ENCODE measurements at regions not wholly inside any gene's neighbourhood (a gene's known extent, or its start where the extent isn't known, plus 50 kb on each side); places are given as distances from the start of the nearest gene placed in this dataset.

- Histone ChIP-seq H3K9me3 (replicated peaks) (no peaks in the 10 kb centered on the region), H3K27ac (no peak overlapping the region), H3K4me1 (replicated peaks) (peaks cover 9% of the 10 kb centered on the region), H3K36me3 (no peaks in the 10 kb centered on the region), H3K27me3 (replicated peaks) (no peaks in the 10 kb centered on the region), H3K4me3 (no peak overlapping the region)
- DNase-seq (ENCODE audit: low read depth in 1 of 2, low spot score in 2 of 2), result no peak
Measured at GRCh38 chr9:85417674-85418073, 324.1 kb downstream of the AGTPBP1 start.

- no peak for DNase-seq (ENCODE audit: low read depth in 1 of 2, low spot score in 2 of 2)
- Histone ChIP-seq H3K27ac (no peak overlapping the region), H3K27me3 (replicated peaks) (no peaks in the 10 kb centered on the region), H3K9me3 (replicated peaks) (no peaks in the 10 kb centered on the region), H3K4me1 (replicated peaks) (peaks cover 9% of the 10 kb centered on the region), H3K36me3 (no peaks in the 10 kb centered on the region), H3K4me3 (no peak overlapping the region)
Measured at GRCh38 chr9:85416715-85417114, 325.0 kb downstream of the AGTPBP1 start.

- H3K27ac ChIP-seq, result no peak overlapping the region
Measured at GRCh38 chr9:85414390-85414789, 327.4 kb downstream of the AGTPBP1 start.

GRCh38 chr9:85408494-85408893, 333.3 kb downstream of the AGTPBP1 start:
- DNase-seq (ENCODE audit: low read depth in 1 of 2, low spot score in 2 of 2), result no peak
- Histone ChIP-seq H3K9me3 (replicated peaks) (no peaks in the 10 kb centered on the region), H3K27ac (no peak overlapping the region), H3K36me3 (no peaks in the 10 kb centered on the region), H3K4me3 (no peak overlapping the region), H3K27me3 (replicated peaks) (no peaks in the 10 kb centered on the region), H3K4me1 (replicated peaks) (no peaks in the 10 kb centered on the region)

More at GRCh38 chr9:85414390-85414789, 327.4 kb downstream of the AGTPBP1 start:
- no peaks in the 10 kb centered on the region for H3K36me3 ChIP-seq
- no peaks in the 10 kb centered on the region for H3K9me3 ChIP-seq (replicated peaks)
- DNase-seq (ENCODE audit: low read depth in 1 of 2, low spot score in 2 of 2), result no peak
- no peak overlapping the region for H3K4me3 ChIP-seq
- no peaks in the 10 kb centered on the region for H3K27me3 ChIP-seq (replicated peaks)
- peaks cover 9% of the 10 kb centered on the region for H3K4me1 ChIP-seq (replicated peaks)

DNA sequence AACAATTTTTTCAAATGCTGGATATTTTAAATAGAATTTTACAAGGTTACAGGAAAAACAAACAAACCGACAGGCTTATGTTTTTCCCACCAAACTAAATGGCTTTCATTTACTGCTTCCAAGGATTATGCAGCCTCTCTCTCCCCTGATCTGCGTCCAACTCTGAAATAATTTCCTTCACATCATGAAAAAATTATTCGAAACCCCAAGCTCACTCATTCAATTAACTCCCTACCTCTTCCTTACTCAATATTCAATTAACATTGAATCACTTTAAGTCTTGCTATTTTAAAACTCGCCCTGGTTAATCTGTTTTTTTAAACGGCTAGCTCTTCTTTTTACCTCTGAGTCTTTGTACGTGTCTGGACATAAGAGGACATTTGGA, 336.2 kb downstream of the AGTPBP1 start:
- DNase-seq (ENCODE audit: low read depth in 1 of 2, low spot score in 2 of 2), result no peak
- Histone ChIP-seq H3K4me3 (no peak overlapping the region), H3K36me3 (no peaks in the 10 kb centered on the region), H3K4me1 (replicated peaks) (no peaks in the 10 kb centered on the region), H3K27ac (no peak overlapping the region), H3K27me3 (replicated peaks) (no peaks in the 10 kb centered on the region), H3K9me3 (replicated peaks) (no peaks in the 10 kb centered on the region)

- Histone ChIP-seq H3K27me3 (replicated peaks) (no peaks in the 10 kb centered on the region), H3K4me1 (replicated peaks) (no peaks in the 10 kb centered on the region), H3K9me3 (replicated peaks) (no peaks in the 10 kb centered on the region), H3K27ac (no peak overlapping the region), H3K36me3 (no peaks in the 10 kb centered on the region), H3K4me3 (no peak overlapping the region)
- no peak for DNase-seq (ENCODE audit: low read depth in 1 of 2, low spot score in 2 of 2)
Measured at GRCh38 chr9:85404911-85405565, 336.7 kb downstream of the AGTPBP1 start.

GRCh38 chr9:85402551-85402950, 339.2 kb downstream of the AGTPBP1 start:
- Histone ChIP-seq H3K4me3 (no peak overlapping the region), H3K4me1 (replicated peaks) (no peaks in the 10 kb centered on the region), H3K9me3 (replicated peaks) (no peaks in the 10 kb centered on the region), H3K36me3 (no peaks in the 10 kb centered on the region), H3K27ac (no peak overlapping the region), H3K27me3 (replicated peaks) (no peaks in the 10 kb centered on the region)
- DNase-seq (ENCODE audit: low read depth in 1 of 2, low spot score in 2 of 2), result no peak

DNA sequence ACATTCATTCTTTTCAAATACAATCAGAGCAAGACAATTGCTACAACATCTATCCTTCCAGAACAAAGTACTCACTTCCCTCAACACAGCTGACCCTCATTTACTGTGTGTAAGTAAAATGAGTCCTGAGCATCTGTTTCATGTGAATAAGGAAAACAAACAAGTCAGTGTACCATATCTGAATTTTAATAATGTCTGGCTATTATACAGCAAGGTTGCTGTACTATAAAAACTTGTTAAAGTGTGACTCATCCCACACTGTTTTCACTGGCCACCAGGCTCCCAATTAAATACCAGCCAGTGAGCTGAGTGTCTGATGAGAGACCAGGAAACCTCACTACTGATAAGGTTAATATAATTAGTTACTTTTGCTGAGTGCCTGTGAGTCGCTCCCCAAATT, 339.8 kb downstream of the AGTPBP1 start:
- Histone ChIP-seq H3K36me3 (no peaks in the 10 kb centered on the region), H3K4me1 (replicated peaks) (no peaks in the 10 kb centered on the region), H3K9me3 (replicated peaks) (no peaks in the 10 kb centered on the region), H3K4me3 (no peak overlapping the region), H3K27ac (no peak overlapping the region), H3K27me3 (replicated peaks) (no peaks in the 10 kb centered on the region)
- no peak for DNase-seq (ENCODE audit: low read depth in 1 of 2, low spot score in 2 of 2)

GRCh38 chr9:85397005-85397404, 344.7 kb downstream of the AGTPBP1 start:
- no peak overlapping the region for H3K4me3 ChIP-seq
- no peaks in the 10 kb centered on the region for H3K36me3 ChIP-seq
- no peak overlapping the region for H3K27ac ChIP-seq
- H3K4me1 ChIP-seq (replicated peaks), result no peaks in the 10 kb centered on the region
- H3K27me3 ChIP-seq (replicated peaks), result no peaks in the 10 kb centered on the region
- DNase-seq (ENCODE audit: low read depth in 1 of 2, low spot score in 2 of 2), result no peak
- no peaks in the 10 kb centered on the region for H3K9me3 ChIP-seq (replicated peaks)

- no peak overlapping the region for H3K27ac ChIP-seq
- no peak for DNase-seq (ENCODE audit: low read depth in 1 of 2, low spot score in 2 of 2)
Measured at GRCh38 chr9:85392260-85392659, 349.5 kb downstream of the AGTPBP1 start.

GRCh38 chr9:85377731-85378289, 363.9 kb downstream of the AGTPBP1 start:
- no peaks in the 10 kb centered on the region for H3K27me3 ChIP-seq (replicated peaks)
- H3K9me3 ChIP-seq (replicated peaks), result no peaks in the 10 kb centered on the region
- H3K27ac ChIP-seq, result no peak overlapping the region

More at GRCh38 chr9:85392260-85392659, 349.5 kb downstream of the AGTPBP1 start:
- Histone ChIP-seq H3K4me1 (replicated peaks) (no peaks in the 10 kb centered on the region), H3K4me3 (no peak overlapping the region), H3K27me3 (replicated peaks) (no peaks in the 10 kb centered on the region), H3K36me3 (no peaks in the 10 kb centered on the region), H3K9me3 (replicated peaks) (no peaks in the 10 kb centered on the region)

DNA sequence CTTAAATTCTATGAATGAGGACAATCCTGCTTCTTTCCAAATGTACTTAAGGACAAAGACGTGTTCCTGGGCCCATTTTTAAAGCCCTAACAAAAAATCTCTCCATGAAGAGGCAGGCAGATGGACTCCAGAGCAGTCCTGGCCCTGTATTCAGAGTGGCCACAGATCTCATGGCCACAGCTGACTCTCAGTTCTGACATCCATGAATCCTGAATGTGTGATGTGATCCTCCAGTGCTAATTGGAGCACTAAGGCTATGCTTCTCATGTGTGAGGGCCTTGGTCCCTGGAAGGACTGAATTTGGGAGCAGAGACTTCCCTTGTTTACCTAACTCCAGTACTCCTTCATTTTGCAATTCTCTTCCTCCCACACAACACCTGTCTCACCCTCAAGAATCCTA, 373.0 kb downstream of the AGTPBP1 start:
- Histone ChIP-seq H3K27me3 (replicated peaks) (no peaks in the 10 kb centered on the region), H3K27ac (no peak overlapping the region), H3K4me3 (no peak overlapping the region), H3K36me3 (no peaks in the 10 kb centered on the region), H3K4me1 (replicated peaks) (no peaks in the 10 kb centered on the region), H3K9me3 (replicated peaks) (no peaks in the 10 kb centered on the region)
- no peak for DNase-seq (ENCODE audit: low read depth in 1 of 2, low spot score in 2 of 2)

More at GRCh38 chr9:85377731-85378289, 363.9 kb downstream of the AGTPBP1 start:
- Histone ChIP-seq H3K4me3 (no peak overlapping the region), H3K4me1 (replicated peaks) (no peaks in the 10 kb centered on the region), H3K36me3 (no peaks in the 10 kb centered on the region)
- DNase-seq (ENCODE audit: low read depth in 1 of 2, low spot score in 2 of 2), result no peak

DNA sequence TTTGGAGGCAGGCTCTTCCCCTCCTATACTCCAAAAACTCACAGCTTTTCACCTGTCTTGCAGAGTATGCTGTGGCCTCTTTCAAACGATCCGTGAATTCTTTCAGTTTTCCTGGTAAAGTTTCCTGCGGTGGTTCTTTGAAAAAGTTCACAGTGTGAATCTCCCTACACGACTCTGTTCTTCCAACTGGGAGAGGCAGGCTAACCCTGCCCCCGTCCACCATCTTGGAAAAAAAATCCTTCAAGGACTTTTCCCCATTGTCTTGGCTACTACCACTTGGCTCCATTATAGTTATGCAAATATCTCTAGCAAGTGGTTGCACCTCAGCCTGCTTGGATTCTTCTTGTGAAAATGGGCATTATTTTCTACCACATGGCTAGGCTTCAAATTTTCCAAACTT, 382.6 kb downstream of the AGTPBP1 start:
- Histone ChIP-seq H3K27me3 (replicated peaks) (no peaks in the 10 kb centered on the region), H3K36me3 (no peaks in the 10 kb centered on the region), H3K9me3 (replicated peaks) (no peaks in the 10 kb centered on the region), H3K27ac (no peak overlapping the region), H3K4me1 (replicated peaks) (no peaks in the 10 kb centered on the region), H3K4me3 (no peak overlapping the region)
- DNase-seq (ENCODE audit: low read depth in 1 of 2, low spot score in 2 of 2), result no peak

DNA sequence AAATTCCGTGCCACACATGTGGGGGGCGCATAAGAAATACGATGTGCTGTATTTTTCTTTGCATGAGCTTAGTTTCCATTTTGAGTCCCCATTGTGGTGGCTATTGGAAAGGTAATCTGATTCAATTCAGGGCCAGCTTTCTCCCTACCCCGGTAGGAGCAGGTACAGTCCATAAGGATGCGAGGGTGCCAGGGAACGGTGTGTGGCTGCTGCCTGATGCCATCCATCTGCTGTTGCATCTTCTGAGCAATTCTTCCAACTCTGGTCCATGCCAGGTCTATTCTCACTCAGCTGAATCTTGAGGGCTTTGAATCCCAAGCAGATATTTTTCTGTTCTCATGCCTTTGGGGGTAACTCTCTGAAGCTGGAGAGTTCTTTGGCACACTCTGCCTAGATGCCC, 392.7 kb downstream of the AGTPBP1 start:
- H3K36me3 ChIP-seq, result no peaks in the 10 kb centered on the region
- no peaks in the 10 kb centered on the region for H3K4me1 ChIP-seq (replicated peaks)
- H3K4me3 ChIP-seq, result no peak overlapping the region
- no peak overlapping the region for H3K27ac ChIP-seq
- DNase-seq (ENCODE audit: low read depth in 1 of 2, low spot score in 2 of 2), result no peak
- no peaks in the 10 kb centered on the region for H3K9me3 ChIP-seq (replicated peaks)
- H3K27me3 ChIP-seq (replicated peaks), result no peaks in the 10 kb centered on the region

DNA sequence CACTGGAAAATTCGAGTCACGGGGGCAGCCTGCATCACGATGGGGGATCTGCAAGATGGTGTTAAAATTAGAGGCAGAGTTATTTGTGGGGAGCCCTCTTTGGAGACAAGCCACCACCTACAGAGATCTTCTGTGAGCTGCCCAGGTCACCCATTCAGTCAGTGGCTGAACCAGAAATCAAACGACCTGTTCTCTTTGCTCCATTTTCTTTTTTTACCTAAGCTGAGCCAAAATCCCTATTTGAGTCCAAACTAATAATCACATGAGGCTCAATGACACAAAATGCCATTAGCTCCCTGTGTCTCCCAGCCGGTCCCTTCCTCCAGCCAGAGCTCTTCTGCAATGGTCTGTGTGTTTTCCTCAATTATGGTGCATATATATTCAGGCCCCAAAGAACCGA, 394.2 kb downstream of the AGTPBP1 start:
- Histone ChIP-seq H3K27me3 (replicated peaks) (no peaks in the 10 kb centered on the region), H3K4me3 (no peak overlapping the region), H3K27ac (no peak overlapping the region), H3K9me3 (replicated peaks) (no peaks in the 10 kb centered on the region), H3K36me3 (no peaks in the 10 kb centered on the region), H3K4me1 (replicated peaks) (no peaks in the 10 kb centered on the region)
- no peak for DNase-seq (ENCODE audit: low read depth in 1 of 2, low spot score in 2 of 2)

All from SJSA1 (cell line).